COR-L47 (cell line): ENCODE measurements at regions not wholly inside any gene's neighbourhood (a gene's known extent, or its start where the extent isn't known, plus 50 kb on each side); places are given as distances from the start of the nearest gene placed in this dataset.

Experiments
- DNase-seq: peaks from one replicate; lab custom pipeline; 2025; lab: John Stamatoyannopoulos, UW

DNA sequence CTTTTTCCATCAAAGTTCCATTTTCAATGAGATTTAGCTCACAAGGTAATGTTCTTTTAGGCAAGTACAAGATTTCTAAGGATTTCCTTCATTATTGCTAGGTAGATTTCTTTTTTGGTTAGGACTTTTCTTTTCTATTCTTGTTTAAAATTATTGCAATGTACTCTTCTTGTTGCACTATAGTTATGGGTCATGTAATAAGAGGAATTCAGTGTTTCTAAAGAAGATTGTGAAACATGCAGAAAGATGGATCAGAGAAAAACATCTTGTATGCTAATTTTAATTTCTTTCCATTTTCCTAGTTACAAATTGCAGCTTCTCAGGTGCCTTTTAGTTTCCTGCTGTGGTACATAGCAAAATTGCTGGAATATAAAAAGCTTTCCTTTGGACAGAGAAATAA, 56.1 kb downstream of the BTG1 start:
- no peak for DNase-seq

DNA sequence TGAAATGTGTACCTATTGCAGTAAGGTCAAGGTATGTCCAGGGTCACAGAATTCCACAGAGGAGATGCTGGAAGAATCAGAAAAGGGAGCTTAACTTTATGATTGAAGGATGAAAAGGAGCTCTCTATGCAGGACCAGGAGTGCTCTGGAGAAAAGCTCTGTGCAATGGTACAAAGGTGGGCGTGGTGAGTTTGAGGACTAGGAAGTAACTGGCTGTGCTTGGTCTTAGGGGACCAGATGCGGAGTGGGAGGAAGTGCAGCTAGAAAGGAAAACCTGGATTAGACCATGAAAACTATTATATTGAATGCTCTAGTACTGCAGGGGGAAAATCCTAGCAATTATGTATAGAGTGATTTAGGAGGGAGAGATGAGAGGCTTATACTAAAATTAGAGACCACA, 56.8 kb downstream of the BTG1 start:
- no peak for DNase-seq

DNA sequence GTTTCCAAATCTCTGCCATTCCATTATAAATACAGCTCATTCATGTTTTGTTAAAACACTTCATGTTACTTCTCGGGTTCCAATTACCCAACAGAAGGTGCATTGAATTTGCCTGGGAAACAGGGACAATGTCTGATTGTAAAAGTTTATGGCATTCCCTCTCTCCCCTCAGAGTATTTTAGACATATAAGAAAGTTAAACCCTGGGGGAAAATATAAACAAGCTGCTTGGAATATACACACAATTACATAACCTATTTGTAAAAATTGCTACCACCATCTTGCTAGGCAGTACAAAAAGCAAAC, 60.0 kb downstream of the BTG1 start:
- no peak for DNase-seq

DNA sequence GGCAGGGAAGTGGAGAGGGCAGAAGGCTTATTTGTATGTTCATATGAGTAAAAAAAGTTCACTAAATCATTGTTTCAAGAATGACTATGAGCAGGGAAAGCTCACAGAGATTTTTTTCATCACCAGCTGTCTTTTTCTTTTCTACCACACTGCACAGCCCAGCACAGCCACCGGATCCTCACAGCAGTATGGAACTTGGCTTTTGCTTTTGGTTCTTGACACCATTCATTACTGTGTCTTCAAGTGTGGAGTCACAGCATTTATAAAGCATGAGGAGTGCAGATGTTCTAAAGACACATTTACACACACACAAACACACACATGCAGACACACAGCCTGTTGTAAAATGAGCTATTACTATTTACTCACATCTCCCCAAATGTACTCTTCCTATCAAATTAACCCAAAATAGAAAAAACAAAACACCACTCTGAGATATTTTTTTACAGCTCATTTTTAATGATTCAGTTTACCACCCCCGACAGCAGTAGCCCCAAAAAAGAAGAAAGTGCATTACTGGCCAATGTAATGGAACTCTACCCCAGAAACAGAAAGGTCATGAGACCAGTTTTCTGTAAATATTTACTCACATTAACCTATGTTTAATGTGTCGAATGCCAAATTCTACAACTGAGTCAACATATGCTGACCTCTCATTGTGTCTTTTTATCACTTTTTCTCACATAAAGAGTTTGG, 60.5 kb downstream of the BTG1 start:
- no peak for DNase-seq

DNA sequence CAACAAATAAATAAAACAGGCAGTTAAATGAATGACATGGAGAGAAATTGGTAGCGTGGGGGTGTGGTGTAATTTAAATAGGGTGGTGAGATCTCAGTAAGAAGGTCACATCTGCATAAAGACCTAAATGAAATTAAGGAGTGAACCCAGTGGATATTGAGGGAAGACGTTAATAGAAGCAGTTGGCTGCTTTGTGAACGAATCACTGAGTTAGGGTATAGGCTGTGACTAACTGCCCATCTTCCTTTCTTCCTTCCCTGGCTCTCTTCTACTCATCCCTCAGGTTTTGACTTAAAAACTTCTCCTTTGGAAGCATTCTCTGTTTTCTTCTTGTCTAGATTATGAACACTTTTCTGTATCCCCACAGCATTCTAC, 64.7 kb downstream of the BTG1 start:
- DNase-seq, result no peak

DNA sequence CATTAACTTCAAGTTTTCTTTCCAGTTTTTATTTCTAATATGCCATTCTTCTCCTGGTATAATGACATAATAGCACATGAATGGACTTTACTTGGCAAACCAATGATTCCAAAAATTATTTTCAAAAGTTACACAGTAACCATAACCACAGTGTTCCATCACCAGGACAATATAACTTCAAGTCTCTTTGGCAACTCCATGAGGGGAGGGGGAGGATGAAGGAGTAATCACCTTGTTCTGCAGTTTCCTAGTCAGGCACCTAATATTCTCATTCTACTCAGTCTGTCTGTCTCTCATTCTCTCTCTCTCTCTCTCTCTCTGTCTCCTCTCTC, 66.6 kb downstream of the BTG1 start:
- no peak for DNase-seq

DNA sequence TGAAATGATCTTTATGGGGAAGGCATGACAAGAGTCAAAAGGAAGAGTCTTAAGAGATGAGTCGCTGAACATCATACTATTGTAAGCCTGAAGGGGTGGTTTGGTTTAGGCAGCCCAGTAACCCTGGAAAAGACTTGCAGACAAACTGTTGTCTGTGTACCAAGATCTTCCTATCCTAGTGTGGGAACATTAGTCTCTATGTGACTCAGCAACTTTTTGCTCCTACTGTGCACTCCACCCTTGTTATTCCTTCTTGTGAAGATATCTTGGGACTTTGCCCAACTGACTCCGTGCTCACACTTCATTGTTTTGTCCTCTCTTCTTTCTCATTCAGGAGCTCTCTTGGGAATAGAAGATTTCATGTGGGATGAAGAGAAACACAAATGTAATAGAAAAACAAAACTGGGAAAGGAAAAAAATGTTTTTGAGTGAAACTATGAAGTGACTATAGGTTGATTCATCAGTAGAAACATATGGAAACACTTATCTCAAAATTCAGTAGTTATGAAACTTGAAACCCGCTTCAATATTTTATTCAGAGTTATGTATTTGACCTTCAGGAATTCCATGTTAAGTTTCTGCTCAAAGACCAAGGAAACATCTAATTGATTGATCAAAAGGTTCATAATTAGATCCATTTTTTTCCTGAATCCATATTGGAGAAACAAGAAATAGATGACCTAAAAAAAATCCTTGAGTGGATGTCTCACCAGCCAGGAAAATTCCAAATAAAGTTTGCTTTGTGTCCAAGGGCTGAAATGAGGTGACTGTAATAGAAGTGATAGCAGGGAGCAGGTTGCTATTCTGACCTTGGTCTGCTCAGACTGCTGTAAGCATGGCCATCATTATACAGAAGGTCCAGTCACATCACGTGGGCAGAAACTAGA, 67.2 kb downstream of the BTG1 start:
- no peak for DNase-seq

DNA sequence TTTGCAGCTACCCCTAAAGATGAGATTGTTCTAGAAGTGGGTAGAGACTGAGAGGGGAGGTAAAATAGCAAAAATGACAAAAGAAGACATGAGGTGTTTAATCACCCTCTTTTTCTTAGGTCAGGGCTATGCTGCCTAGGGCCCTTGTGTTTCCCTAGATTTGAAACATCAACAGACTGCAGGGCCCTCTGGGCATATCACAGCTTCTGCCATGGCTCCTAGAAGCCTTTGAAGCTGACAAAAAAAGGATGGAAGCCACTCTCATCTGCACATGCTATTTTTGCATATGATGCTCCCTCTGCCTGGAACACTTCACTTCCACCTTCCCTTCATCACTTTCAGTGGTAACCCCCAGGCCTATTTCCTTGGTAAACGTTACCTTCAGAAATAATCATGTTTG, 68.1 kb downstream of the BTG1 start:
- DNase-seq, result no peak

DNA sequence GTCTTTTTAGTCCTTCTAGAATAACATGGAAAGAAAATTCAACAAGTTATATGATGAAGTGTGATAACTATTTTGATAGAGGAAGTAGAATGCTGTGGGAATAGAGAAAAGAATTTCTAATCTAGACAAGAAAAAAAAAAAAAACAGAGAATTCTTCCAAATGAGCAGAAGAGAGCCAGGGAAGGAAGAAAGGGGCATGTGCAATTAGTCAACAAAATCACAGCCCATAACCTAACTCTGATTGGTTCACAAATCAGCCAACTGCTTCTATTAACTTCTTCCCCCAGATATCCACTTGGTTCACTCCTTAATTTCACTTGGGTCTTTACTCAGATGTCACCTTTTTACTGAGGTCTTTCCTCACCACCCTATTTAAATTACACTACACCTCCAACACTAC, 69.5 kb downstream of the BTG1 start:
- no peak for DNase-seq

DNA sequence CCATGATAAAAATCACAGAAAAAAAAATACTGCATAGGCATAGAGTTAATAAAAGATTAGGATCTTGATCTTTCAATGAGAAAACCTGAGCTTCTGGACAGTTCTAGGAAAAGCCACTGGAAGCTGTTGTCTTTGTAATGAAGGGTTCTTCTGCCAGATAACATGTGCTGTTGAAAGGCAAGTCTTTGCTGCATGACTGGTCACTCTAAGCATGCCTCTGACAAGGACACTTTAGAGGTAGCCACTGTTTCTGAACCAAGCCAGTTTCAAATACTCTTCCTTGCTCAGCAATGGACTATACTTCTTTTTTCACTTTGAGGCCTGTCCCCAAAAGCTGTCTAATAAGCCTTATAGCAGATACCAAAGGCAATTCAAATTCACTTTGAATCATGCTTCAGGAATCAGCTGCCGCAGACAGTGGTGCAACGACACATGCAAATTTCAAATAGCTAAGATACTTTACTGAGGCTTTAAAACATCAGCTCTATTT, 70.2 kb downstream of the BTG1 start:
- DNase-seq, result no peak

DNA sequence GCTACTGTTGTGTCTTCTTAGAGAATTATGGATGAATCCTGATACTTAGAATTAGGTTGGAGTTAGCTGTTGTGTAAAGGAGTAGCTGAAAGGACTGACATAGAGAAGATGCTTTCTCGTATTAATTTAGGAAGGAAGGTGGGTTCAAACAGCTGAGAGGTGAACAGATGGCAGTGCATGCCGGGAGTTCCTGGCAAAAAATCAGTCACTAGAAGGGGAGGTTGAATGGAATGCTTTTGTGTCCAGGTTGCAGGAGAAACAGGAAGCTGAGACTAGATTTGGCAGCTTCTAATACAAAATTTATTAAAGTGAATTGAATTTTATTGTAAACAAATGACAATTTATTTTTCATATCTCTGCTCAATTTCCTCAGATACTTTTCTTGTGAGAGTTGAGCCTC, 70.8 kb downstream of the BTG1 start:
- DNase-seq, result no peak

DNA sequence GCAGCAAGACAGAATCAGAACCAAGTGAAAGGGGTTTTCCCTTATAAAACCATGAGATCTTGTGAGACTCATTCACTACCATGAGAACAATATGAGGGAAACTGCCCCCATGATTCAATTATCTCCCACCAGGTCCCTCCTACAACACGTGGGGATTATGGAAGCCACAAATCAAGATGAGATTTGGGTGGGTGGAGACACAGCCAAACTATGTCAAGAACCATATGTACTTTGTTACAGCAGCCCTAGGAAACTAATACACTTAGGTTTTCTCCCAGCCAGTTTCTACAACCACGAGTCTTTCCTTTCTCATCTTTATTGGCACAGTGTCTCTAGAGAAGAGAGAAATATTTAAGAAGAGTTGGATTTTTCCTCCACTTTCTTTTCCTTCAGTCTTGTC, 72.6 kb downstream of the BTG1 start:
- no peak for DNase-seq

DNA sequence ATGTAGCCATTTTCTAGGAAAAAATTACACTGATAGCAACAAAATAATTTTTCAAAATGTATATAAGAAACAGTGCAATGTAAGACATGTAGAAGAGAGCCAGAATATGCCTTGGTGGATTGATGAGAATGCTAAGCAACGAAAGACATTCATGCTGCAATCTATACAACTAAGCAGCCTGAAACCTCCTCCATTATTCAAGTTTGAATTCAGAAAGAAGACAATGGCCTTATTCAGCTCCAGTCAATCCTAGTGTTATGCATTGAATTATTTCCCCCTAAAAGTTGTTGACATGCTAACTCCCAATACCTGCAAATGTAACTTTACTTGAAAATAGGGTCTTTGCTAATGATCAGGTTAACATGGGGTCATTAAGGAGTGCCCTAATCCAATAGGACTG, 73.5 kb downstream of the BTG1 start:
- DNase-seq, result no peak

DNA sequence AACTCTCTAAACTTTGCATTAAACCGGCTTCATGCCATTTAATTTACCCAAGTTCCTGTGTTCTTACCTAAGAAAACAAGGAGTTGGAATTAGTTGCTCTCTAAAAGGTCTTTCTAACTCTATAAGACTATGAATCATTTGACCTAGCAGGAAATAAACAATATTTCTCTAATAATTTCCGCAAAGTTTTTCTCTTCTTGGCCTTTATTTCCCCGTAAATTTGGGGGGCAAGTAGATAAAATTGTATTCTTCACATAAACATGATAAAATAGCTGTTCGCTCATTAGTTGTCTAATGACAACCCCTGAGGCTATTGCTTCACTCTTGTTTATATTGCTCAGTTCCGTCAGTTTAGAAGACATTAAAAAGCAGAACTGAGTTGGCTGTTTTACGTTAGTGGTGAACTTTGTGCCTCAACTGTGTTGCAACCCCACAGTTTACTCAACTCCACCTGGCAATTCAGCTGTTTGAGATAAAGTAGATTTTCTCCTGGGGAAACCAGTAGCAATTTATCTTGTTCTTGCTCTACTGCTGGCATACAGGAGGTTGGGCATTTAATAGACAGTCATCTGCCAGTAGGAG, 74.7 kb downstream of the BTG1 start:
- DNase-seq, result no peak

DNA sequence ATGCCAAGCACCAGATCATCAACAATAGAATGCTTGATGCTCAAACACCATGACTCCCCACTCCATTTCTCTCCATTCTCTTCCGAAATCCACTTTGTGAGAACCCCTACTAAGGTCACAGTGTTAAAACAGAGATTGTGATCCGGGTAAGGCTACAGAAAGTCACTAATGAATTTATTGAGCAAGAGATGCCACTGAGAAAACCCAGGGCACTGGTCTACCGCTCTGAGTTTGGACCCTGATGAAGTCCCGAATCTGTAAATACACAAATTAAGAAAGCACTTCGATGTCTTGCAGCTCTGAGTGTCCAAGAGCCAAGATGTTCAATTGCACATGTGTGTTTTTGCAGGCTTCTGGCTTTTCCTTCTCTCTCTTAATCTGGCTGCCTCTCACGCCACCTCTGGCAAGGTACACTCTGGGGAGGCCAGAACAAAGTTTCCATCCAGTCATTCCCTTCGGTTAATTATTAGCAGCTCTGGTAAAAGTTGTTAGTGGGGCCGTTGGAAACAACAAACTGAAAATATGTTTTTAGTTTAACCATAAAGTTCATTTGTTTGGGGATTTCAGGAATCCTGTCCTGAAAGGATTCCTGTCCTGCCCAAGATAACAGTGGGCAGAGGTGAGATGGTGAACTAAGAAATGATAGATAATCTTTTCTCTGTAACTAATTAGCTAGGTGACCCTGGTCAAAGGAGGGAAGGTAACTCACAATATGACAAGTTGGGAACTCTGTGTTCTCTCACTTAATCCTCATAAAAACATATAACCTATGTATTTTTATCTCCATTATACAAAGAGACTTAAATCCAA, 75.4 kb downstream of the BTG1 start:
- DNase-seq, result no peak

DNA sequence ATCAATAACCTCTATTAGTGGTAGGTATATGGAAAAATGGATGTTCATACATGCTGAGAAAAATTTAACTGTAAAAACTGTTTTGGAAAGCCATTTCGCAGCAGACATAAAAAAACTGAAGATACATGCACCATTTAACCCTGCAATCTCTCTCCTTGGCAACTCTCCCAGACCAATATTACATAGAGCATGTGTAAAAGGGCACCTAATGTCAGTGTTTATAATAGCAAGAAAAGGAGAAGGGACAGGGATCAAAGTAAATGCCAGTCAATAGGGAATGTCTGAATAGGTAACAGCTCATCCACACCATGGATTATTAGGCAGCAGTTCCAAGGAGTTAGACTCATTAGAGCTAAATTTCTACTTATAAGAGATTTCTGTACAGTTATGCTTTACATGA, 77.2 kb downstream of the BTG1 start:
- peak; percentile 84 for DNase-seq

DNA sequence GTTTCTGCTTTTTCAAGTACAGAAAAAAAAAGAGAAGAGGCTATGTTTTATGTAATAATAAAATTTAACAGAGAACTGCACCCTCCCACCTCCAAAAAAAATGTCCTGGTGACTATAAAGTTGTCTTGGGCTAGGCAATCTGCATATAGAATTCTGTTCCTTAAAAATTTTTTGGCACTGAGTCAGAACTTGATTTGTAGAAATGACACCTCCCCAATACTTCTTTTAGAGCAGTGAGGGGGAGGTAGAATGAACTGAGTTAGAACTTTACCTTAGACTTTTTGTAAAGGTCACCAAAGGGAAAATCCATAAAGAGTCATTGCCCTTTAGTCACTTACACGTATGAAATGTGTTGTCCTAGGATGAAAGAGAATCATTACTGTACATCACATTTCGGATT, 80.0 kb downstream of the BTG1 start:
- DNase-seq, result no peak

DNA sequence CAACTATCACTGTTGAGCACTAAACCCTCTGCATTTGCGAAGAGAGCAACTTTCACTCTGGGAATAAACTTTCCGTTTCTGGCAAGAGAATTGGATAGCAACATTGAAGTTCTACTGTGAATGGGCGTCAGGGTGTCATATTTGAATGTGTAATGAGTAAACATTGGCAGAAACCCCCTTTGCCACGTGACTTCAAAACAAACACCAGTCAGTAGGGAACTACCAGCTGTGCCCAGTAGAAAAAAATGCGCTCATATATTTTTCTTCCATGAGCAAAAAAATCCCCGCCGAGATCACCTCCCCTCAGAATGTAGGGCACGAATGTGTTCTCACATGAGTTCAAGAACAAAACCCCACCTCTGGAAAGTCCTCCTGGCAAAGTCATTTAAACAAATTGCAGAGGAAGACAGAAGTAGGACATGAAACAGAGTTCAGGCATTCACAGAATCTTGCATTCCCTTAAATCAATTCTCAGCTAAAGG, 80.6 kb downstream of the BTG1 start:
- DNase-seq, result peak; percentile 87

DNA sequence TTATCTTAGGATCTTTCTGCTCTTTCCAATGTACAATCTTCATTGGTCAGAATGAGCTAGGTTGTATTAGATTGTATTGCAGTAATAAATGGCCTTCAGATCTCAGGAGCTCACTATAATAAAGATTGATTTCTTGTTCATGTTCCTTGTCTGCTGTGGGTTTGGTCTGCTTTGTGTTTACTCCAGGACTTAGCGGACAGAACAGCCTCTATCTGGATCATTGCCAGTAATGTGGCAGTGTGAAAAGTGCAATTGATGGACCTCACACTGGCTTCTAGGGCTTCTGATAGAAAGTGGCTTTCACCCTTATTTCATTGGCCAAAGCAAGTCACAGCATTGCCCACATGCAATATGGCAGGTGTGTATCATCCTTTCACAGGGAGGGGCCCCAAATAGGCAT, 81.2 kb downstream of the BTG1 start:
- DNase-seq, result peak; percentile 64

DNA sequence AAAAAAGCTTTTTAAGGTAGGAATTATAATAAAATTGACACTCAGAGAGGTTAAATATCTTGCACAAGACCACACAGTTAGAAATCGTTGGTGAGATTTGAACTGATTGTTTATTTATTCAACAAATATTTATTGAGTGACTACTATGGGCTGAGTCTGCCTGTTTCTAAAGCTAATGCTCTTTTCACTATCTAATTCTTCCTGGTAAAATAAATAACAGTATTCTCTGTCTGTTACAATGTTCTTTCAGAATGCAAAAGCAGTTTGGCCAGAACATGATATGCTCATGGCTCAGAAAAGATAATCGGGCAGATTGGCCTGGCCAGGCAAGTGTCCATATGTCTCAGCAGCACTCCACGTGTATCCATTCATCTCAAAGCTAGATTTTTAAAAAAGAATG, 82.0 kb downstream of the BTG1 start:
- no peak for DNase-seq

DNA sequence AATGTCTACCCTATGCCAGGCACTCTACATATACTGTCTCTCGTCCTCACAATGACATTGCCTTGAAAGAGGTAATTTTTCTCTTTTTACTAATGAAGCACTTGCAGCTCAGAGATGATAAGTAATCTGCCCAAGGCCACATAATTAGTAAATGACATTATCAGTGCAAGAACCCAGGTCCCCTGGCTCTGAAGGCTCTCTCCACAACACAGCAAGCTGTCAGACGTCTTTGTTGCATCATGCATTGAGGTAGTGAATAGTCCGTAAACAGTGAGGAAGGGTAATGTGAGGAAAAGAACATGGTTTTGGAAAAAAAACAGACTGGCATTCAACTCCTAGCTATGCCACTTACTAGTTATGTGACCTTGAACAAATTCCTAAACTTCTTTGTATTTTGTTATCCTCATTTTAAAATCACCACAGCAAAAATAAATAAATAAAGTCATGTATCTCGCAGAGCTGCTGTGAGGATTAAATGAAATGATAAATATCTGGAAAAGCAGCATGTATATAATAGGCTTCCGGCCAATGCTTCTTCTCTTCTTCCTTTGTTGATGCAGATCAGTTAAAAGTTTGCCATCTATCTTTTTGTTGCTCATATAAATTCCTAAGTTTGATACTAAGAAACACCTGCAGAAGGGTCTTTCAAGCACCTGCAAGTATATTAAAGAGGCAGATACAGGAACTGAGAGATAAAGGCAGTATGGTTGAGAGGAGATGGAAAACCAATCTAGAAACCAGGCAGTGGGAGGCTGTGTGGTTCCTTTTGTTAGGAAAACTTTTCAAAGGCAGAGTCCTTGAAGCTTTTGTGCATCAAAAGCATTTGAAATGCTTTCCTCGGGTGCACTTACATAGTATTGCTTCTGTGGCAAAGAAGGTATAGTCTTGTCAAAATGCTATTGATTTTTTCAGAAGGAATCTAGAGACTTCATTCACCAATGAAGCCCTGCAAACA, 82.8 kb downstream of the BTG1 start:
- DNase-seq, result no peak
